HG02884 (cell line): ENCODE measurements at regions not wholly inside any gene's neighbourhood (a gene's known extent, or its start where the extent isn't known, plus 50 kb on each side); places are given as distances from the start of the nearest gene placed in this dataset.

Source experiments
- ATAC-seq: cut with Tn5 transposase; IDR thresholded peaks from one replicate; pipeline ENCODE4 v1.9.1; 2021; ENCODE audit warnings: mild to moderate bottlenecking, moderate library complexity; ENCODE audit not compliant: unreplicated experiment

DNA sequence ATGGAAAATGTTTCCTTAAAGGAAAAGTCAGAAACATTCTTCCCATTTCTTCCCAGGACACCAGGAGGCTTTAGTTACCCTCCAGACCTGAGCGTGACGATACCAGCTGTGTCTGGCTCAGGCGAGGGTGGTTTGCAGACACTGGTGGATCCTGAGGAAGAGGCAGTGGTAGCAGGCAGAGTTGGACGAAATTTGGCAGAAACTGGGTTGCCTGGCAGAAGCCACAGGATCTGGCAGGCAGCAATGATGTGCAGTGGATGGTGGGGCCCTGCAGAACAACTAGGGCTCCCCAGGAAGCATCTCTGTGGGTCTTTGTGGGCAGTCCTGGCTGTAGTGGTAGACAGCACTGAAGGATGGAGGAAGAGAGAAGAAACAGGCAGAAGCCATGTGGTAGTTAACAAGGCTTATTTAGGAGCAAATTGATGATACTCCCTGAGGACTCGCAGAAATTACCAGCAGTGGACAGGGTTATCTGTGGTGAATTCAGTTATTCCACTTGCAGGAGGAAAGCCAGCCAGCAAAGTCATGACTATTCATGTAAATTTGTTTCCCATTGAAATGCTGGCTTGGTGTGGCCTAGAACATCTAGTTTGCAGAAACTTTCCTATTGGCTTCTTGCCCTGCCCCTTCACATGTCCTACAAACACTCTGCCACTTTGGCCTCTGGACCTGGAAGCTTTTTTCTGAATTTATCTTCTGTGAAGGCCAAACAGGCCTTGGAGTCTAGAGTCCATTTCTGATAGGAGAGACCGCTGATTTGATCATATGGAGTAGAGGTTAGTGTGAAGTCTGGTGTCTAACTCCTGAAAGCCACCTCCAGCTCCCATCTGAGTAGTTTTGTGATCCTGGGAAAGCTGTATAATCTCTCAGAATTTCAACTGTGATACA lies 212.0 kb downstream of the DMRT2 start:
- no peak for ATAC-seq

DNA sequence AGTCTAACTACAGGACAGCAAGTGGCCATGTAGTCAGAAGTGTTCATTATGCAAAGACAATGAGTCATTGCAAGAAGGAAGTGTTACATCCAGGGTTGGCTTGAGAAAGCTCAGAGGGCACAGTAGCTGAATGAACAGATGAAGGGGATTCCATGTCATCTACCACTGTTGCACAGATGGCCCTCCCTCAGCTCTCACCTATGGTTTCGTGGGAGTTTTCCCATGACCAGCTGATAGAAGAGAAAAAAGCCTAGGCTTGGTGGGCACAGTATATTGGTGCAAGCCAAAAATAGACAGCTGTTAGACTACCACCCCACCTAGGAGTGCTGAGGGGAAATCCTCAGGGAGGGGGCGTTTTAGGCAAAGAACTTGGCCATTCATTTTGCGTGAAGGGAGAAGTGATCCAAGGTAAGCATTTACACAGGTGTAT lies 217.0 kb downstream of the DMRT2 start:
- peak; percentile 85 for ATAC-seq

DNA sequence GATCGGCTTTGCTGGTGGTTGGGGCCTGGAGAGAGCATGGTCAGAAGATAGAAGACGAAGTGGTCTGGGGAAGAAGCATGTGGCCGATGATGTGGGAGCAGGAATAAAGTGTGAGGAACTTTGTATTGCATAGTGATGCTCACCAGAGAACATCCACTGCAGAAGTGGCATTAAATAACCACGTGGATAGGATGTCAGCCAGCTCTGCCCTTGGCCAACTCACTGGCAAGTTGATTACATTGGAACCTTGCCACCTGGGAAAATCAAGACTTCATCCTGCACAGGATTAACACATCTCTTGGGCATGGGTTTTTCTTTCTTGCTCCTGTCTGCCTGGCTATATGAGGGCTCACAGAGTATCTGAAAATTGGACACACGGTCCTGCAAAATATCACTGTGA lies 217.4 kb downstream of the DMRT2 start:
- no peak for ATAC-seq

DNA sequence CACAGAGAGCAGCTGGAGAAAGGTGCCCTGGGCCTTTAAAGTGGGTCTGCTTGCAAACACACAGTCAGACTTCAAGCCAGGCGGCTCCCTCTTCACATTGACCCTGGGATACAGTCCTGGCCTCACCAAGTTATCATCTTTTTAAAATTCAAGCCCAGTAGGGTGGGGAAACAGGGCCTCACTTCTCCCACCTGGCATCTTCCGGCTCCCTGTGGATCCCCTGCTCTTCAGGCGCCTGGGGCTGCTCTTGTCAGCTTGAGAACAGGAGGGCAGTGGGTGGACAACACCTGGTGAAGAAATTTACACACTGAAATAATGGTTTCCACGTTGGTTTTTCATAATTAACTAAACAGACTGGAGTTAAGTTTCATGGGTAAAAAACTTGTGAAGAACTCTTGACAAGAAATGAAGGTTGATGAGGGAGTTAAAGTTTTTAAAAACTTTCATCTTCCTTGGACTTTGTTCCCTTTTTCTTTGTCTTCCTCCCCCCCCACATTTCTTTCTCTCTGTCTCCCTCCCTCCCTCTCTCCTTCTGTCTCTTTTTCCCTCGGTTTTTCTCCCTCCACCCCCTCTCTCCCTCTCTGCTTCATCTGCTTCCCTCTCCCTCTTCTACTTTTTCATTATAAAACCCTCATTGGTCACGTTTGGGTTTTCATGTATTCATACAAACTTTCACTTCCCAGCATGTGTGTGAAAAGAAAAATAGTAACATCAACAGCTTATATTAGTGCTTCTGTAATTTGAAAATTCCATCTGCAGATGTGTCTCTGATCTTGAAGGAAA lies 219.6 kb downstream of the DMRT2 start:
- ATAC-seq, result no peak

DNA sequence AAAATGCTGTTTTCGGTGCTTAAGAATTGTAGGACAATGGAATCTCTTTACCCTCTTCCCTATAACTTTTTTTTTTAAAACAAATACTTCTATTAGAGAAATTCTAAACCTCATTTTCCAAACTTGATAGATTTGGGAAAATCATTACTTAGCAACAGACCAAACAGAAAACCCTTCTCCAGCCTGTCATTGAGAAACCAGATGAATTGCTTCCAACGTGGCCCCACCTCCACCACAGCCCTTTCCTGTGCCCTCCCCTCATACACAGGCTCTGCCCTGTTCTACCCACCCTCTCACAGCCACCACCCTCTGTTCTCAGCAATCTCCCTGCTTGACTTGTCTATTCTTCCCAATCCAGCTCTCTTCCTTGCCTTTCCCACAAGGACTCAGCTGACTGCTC lies 221.2 kb downstream of the DMRT2 start:
- ATAC-seq, result no peak

DNA sequence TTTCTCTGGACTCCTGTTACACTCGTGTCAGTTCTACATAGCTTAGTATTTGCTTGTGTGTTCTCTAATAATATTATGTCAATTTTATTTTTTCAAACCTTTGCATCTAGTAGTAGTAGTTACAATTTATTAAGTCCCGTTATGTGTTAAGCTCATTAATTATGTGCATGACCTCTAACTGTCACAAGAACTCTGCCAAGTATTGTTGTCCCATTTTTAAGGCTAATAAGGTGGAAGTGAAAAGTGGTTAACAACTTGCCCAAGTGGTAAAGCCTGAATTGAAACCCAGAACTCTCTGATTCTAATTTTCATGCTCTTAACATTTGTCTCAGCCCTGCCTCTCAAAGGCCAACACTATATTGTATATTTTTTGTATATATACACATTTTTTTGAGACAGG lies 221.6 kb downstream of the DMRT2 start:
- no peak for ATAC-seq

DNA sequence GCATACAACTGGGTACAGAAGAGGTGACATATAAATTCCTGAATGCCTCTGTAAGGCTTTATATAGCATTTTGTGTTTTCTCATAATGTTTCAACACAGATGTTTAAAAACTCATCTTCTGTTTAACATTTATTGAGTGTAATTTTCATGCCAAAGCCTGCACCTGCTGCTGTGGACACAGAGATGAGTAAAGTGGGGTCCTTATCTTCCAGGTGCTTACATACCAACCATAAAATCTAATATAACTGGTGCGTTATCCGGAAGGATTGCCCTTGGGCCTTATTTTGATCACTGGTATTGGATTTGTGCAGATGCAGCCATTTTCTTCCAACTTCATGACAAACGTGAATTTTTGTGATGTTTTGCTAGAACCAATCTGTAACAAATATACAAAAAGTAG lies 222.3 kb downstream of the DMRT2 start:
- no peak for ATAC-seq

DNA sequence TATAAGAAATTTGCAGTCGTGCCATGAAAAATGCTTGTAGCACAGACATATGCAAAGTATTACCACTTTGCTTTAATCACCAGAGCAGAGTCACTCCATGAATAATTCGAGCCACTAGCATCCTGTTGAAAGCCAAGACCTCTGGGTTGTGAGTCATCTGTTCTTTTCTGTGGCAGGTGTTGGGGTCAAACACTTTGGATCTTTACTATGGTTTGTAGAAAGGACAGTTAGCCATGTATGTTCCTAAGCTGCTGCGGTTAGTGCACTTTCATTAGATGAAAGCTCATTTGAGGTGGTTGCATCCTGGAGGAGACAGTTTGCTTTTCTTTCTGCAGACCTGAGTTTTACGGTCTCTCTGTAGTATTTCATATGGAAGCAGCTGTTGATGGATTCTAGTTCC lies 223.7 kb downstream of the DMRT2 start:
- no peak for ATAC-seq

DNA sequence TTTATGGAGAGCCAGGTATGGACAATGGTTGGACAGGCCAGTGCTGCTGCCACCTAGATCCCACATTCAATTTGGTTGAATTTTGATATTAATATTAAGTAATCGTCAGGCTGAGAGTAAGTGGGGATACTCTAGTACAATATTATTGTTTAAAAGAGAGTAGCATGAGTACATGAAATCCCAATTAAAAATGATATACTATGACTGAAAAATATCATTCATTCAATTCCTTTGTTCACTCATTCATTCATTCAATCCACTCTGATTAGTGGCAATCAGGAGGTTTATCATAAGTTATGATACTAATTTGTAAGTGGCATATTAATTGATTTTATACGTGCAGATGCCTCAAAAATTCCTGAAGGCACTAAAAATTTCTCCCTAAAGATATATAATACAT lies 224.2 kb downstream of the DMRT2 start:
- no peak for ATAC-seq

DNA sequence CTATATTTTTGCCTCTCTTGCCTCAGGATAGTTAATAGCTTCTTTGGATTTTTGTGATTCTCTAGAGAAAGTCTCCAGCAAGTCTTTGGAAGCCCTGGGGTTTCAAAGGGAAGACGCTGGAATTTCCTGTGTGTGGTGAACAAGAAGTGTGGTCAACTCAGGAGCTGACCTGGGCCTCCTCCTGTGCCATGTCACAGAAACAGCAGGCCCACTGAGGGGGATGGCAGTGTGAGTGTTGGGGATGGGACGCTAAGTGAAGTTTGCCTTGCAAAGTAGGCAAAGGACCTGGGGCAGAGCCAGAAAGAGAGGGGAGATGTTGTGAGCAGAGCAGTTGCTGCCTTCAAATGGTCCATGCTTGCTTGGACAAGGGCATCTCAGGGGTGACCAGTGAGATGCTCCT lies 226.3 kb downstream of the DMRT2 start:
- no peak for ATAC-seq

DNA sequence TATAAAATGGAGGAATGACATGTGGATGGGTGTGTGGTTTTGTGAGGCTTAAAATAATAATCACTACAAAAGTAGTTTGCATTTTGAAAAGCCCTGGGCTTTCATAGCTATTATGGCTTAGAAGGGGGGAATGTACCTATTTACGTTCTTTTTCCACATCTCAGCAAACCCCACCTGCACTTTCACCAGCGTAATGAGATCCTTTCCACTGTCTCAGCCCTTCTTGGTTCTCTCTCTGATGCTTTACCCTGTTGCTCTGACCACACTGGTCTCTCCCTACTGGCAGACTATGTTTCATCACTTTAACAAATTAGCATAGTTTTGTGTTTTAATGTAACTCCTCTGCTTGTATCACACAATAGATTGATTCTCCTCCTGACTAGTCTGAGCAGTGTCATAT lies 234.6 kb downstream of the DMRT2 start:
- no peak for ATAC-seq

DNA sequence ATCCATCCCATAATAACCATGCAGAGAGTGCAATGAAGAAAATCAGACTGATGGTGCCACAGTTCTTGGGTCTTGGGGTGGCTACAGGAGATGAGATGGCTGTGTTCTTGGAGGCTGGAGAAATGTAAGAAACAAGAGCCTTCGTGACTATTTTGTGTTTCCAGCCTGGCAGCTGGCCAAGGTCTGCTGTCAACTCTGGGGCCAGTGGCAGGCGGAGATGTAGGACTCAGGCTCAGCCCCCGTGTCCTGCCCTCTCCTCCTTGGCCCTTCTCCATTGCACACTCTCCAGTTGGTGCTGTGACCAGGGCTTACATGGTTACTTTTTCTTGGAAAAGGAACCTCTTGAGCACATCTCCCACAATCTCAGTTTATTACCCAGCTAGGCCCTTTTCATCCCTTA lies 235.4 kb downstream of the DMRT2 start:
- ATAC-seq, result no peak

DNA sequence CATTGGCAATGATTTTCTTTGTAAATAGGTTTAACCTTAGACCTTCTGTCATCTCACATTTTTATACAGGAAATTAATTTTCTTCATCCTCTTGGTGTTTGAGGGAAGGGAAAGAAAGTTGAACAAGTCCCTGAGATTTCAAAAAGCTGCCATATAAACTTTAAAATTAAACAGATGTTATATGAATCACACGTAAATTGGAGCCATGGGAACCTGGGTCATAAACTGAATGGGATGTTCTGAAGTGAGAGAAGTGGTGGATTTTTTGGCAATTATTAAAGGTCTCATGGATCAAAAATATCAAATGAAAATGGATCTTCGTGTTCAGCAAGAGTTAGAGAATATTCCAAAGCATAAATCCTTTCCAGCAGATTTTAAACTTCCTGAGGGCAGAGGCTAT lies 242.2 kb downstream of the DMRT2 start:
- ATAC-seq, result no peak

DNA sequence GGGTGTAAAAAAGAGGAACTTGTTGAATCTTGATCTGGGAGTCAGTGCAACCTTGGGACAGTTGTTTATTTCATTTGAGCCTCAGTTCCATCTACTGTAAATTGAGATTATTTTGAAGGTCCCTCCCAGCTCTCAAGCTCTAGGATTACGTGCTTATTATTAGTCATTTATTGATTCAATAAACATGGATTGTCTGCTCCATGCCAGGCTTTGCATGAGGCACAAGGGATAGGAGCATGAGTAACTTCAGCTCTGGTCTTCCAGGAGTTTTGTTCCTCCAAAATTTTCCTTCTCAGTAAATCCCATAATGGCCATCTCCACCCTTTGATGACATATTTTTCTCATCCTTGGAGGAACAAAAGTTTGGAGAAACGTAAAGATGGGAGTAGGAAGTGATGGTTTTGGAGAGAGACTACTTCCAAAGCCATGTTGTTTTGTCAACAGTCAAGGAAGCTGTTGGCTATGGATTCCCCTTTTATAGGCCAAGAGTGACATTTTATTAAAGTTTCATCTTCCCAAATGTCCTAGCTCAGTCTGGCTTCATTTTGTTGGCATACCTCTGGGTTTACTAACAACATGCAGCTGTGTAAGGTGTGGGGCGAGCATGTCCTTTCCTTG lies 244.6 kb downstream of the DMRT2 start:
- no peak for ATAC-seq

DNA sequence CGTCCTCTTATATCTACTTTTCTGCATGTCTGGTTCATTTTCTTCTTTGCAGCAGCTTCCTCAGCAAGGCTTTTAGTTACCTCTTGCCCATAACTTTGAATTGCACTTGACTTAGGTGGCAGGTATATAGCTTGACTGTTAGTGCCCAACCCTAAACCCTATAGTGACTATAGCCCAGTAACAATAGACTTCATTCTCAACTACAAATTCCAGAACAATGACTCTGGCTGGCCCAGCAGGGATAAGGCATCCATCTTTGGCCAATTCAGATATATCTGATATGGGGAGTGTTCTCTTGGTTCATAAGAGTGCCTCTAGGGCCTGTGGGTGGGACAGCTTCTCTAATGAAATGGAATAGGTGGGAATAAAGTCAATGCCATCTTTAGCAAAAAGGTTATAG lies 246.2 kb downstream of the DMRT2 start:
- ATAC-seq, result no peak

DNA sequence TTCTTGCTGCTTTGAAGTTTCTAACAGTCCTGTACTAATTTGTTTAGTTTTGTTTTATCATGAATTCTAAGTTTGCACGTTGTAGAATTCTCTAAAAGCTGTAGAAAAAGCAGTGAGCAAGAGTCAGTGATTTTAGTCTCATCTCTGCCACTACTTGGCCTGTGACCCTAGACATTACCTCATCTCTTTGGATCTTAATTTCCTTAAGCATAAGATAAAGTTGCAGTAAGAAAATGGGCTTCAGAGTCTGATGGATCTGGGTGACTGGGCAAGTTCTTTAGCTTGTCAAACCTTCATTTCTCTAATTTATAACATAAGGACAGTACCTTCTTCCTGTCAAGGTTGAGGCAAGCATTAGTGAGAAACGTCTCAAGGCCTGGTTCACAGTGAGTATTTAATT lies 247.9 kb downstream of the DMRT2 start:
- no peak for ATAC-seq

DNA sequence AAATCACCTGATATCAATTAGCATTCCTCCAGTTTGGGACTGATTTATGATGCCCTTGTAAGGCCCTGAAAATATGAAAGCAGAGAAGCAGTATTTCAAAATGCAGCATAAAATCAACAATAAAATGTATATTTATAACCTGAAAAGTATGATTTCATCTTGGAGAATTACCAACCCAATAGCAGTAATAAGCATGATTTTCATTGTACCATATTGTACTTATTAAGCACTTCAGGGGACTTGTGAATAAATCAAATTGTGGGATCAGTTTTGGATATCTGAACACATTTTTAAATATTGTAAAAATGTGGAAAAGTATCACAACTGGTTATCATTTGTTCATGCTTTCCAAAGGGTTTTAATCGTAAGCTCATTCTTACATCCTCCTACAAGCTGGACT lies 250.8 kb downstream of the DMRT2 start:
- no peak for ATAC-seq

DNA sequence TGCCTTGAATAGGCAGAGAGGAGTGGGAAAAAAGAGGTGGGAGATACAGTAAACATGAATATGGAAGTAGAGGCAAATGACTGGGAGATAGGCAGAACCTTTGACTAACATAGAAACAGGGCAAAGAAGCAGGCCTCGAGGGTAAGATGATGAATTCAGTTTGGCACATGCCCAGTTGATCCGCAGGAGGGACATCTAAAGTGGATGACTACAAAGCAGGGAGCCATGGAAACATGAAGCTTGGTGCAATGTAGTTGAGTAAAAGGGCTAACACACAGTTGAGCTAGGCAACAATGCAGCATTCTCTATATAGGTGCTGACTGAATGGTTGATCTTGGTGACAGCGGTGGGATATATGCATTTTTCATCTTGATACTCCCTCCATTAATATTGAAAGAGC lies 253.8 kb downstream of the DMRT2 start:
- ATAC-seq, result no peak

DNA sequence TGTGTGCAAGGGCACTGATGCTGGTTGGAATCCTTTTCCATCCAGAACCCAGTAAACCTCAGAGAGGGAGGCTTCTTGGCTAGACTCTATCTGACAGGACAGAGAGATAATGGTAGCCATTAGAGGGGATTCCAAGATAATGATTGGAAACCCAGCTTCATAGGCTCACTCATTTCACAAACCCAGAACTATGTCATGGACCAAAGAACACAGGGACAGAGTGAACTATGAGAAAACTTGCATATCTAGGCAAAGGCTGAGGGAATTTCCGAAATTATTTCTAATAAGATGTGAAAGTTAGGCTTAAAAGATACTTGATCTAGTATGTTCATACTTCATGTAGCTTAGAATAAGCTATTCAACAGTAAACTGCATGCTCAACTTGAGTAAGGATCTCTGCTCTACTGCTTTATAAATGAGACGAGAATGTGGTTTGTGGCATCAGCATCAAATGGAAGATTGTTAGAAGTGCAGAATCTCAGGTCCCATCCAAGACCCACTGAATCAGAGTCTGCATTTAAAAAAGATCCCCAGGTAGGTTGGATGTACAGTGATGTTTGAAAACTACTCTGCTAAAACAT lies 261.4 kb downstream of the DMRT2 start:
- ATAC-seq, result no peak

DNA sequence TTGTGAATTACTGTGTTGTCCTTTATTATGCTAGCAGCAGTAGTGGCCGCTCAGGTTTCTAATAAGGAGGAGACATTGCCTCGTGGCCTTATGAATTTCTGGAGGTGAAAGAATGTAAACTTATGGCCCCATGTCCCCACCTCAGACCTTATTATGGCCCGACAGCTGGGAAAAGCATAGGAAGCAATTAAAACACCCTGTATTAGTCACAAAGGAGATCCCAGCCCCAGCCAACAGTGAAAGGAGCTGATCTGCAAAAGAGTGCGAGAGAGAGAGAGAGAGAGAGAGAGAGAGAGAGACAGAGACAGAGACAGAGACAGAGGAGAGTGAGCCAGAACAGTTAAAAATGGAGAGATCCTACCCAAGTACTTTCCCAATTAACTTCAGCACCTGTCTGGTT lies 269.3 kb downstream of the DMRT2 start:
- ATAC-seq, result no peak

DNA sequence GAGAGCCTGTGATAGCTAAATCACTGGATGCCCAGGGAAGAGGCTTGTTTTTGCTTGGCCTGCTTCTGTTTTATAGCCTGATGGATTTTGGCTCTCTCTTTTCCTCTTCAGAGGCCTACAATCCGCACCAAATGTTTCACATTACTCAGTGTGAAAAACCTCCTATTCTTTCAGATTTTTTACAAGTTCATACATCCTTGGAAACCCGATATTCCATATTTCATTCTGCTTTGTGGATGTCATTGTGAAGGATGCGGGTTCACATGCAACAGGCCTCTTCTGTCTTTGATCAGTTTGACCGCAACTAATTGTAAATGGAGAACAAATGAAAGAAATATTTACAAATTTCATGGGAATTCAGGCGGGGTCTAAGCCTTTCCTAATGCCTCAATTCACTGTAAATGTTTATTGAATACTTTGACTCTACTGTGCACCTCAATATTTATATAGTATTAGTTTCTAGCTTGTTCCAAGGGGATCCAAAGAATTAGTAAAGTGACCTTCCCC lies 269.9 kb downstream of the DMRT2 start:
- no peak for ATAC-seq
